ENCODE measurements at regions not wholly inside any gene's neighbourhood (a gene's known extent, or its start where the extent isn't known, plus 50 kb on each side); places are given as distances from the start of the nearest gene placed in this dataset.

DNA sequence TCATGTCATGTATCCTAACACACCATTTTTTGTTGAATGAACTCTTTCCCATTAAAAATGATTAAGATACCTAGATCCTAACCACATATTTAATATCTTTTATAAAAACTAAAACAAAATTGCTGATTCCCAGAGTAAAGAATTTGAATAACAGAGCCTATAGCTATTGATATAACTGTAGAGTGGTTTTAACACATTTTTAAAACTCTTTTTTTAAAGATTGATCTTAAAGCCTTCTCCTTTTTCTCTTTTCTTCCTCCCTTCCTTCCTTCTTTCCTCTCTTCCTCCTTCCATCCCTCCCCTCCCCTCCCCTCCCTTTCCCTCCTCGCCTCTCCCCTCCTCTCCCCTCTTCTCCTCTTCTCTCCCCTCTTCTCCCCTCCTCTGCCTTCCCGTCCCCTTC, 605.4 kb upstream of the FZD8 start:
- DNase-seq (ENCODE audit: low spot score in 2 of 2): no peak
- Histone ChIP-seq H3K4me1 (no peaks in the 10 kb centered on the region), H3K9me3 (no peaks in the 10 kb centered on the region), H3K4me3 (no peak overlapping the region), H3K36me3 (no peaks in the 10 kb centered on the region), H3K27me3 (no peaks in the 10 kb centered on the region), H3K27ac (no peak overlapping the region)
- intact Hi-C loops (cut with DNase I): no loop called here
- TF ChIP-seq, protein P1, sequence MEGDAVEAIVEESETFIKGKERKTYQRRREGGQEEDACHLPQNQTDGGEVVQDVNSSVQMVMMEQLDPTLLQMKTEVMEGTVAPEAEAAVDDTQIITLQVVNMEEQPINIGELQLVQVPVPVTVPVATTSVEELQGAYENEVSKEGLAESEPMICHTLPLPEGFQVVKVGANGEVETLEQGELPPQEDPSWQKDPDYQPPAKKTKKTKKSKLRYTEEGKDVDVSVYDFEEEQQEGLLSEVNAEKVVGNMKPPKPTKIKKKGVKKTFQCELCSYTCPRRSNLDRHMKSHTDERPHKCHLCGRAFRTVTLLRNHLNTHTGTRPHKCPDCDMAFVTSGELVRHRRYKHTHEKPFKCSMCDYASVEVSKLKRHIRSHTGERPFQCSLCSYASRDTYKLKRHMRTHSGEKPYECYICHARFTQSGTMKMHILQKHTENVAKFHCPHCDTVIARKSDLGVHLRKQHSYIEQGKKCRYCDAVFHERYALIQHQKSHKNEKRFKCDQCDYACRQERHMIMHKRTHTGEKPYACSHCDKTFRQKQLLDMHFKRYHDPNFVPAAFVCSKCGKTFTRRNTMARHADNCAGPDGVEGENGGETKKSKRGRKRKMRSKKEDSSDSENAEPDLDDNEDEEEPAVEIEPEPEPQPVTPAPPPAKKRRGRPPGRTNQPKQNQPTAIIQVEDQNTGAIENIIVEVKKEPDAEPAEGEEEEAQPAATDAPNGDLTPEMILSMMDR (IDR thresholded peaks at IDR 0.05): no peak

DNA sequence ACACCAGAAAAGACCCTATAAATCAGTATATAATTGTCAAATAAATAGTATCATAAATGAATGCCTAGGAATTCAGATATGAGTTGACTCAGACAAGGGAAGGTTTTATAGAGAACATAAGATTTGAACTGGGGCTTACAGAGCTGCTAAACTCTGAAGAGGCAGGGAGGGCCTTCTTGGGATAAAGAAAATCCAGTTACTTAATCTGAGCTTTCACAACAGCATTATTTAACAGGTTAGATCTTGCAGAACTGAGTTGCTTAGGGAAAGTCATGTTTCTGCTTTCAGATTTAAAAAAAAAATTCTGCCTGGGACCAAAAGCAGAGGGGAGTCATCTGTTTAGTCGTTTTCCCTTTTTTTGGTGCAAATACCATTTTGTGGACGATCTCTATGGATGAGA, 594.8 kb upstream of the FZD8 start:
- intact Hi-C loops (cut with DNase I): no loop called here
- no peak overlapping the region for H3K4me3 ChIP-seq
- DNase-seq (ENCODE audit: low spot score in 2 of 2): no peak
- H3K9me3 ChIP-seq: no peaks in the 10 kb centered on the region
- no peaks in the 10 kb centered on the region for H3K4me1 ChIP-seq
- TF ChIP-seq, protein P1 (IDR thresholded peaks at IDR 0.05): no peak
- no peak overlapping the region for H3K27ac ChIP-seq
- no peaks in the 10 kb centered on the region for H3K27me3 ChIP-seq
- no peaks in the 10 kb centered on the region for H3K36me3 ChIP-seq

DNA sequence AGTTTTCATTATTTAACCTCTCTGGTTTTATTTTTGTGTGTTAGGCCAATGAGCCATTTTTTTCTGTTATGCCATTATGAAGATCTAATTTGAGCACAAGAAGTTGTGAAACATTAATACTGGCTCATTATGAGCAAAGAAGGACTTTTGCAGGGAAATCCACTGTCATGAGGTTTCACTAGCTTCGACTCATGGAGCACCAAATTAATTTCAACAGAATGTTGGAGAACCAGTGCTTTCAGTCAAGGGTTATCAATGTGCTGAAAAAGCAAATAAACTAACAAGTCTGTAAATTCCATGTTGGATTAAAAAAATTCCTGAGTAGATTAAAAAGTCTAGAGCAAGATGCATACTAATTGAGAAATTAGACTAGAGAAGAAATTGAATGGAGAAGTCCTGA, 594.2 kb upstream of the FZD8 start:
- TF ChIP-seq, protein P1 (IDR thresholded peaks at IDR 0.05): no peak
- no peaks in the 10 kb centered on the region for H3K27me3 ChIP-seq
- H3K4me1 ChIP-seq: no peaks in the 10 kb centered on the region
- H3K36me3 ChIP-seq: no peaks in the 10 kb centered on the region
- H3K27ac ChIP-seq: no peak overlapping the region
- intact Hi-C loops (cut with DNase I): no loop called here
- H3K4me3 ChIP-seq: no peak overlapping the region
- no peaks in the 10 kb centered on the region for H3K9me3 ChIP-seq
- DNase-seq (ENCODE audit: low spot score in 2 of 2): no peak

DNA sequence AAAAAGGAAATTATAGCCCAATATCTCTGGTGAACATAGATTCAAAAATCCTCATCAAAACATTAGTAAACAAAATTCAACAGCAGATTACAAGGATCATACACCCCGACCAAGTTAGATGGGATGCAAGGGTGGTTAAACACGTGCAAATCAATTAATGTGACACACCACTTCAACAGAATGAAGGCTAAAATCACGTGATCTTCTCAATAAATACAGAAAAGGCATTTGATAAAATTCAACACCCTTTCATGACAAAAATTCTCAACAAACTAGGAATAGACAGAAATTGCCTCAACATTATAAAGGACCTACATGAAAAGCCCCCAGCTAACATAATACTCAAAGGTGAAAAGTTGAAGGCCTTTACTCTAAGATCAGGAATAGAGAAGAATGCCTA, 590.8 kb upstream of the FZD8 start:
- no peaks in the 10 kb centered on the region for H3K9me3 ChIP-seq
- H3K4me3 ChIP-seq: no peak overlapping the region
- H3K27ac ChIP-seq: no peak overlapping the region
- H3K4me1 ChIP-seq: no peaks in the 10 kb centered on the region
- DNase-seq (ENCODE audit: low spot score in 2 of 2): no peak
- no peaks in the 10 kb centered on the region for H3K27me3 ChIP-seq
- TF ChIP-seq, protein P1 (IDR thresholded peaks at IDR 0.05): no peak
- no peaks in the 10 kb centered on the region for H3K36me3 ChIP-seq
- intact Hi-C loops (cut with DNase I): no loop called here

DNA sequence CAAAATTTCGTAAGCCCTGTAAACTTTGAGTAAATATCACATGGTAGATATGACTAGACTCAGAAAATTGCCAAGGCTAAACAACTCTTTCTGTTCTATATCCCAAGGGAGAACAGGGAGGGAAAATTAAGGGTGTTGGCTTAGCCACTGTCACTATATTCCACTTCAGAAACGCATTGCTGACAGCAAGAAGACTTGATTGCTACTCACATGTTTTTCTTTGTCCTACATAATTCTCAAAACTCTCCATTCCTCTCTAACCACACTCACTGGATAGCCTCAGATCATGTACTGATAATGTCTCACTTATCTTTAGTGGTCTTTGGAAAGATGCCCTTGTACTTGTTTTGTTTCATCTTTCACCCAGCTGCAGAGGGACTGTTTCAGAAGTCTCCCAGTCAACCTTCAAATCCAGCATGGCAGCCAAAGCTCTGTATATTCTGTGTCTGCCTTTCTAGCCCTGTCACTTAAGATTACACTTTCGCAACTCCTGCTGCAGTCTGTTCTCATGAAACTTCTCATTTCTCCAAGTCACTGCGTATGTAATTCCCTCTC, 582.4 kb upstream of the FZD8 start:
- Histone ChIP-seq H3K36me3 (no peaks in the 10 kb centered on the region), H3K27me3 (no peaks in the 10 kb centered on the region), H3K9me3 (no peaks in the 10 kb centered on the region), H3K4me1 (no peaks in the 10 kb centered on the region), H3K4me3 (no peak overlapping the region), H3K27ac (no peak overlapping the region)
- TF ChIP-seq, protein P1 (IDR thresholded peaks at IDR 0.05): no peak
- DNase-seq (ENCODE audit: low spot score in 2 of 2): no peak
- intact Hi-C loops (cut with DNase I): no loop called here

DNA sequence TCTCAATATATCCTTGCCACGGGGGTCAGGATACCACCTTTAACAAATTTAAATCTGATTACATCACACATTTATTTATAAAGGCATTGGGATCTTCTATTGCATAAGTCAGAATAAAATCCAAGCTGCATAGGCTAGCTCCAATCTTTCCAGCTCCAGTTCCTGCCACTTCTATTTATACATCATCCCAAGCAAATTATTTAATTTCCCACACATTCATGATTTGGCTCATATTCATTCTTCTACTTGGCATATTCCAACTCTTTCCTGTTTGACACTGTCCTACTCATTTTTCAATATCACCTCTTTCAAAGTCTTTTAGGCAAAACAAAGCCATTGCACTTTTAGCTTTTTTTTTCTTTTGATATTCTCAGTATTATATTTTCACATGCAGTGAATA, 579.0 kb upstream of the FZD8 start:
- no peaks in the 10 kb centered on the region for H3K9me3 ChIP-seq
- H3K27ac ChIP-seq: no peak overlapping the region
- intact Hi-C loops (cut with DNase I): no loop called here
- DNase-seq (ENCODE audit: low spot score in 2 of 2): no peak
- H3K27me3 ChIP-seq: no peaks in the 10 kb centered on the region
- TF ChIP-seq, protein P1 (IDR thresholded peaks at IDR 0.05): no peak
- no peak overlapping the region for H3K4me3 ChIP-seq
- no peaks in the 10 kb centered on the region for H3K4me1 ChIP-seq
- H3K36me3 ChIP-seq: no peaks in the 10 kb centered on the region

Measured in ascending aorta (tissue), 2 donors.